ENCODE measurements at regions not wholly inside any gene's neighbourhood (a gene's known extent, or its start where the extent isn't known, plus 50 kb on each side); places are given as distances from the start of the nearest gene placed in this dataset.

GRCh38 chr18:55038162-55038561 is 78.9 kb upstream of the CCDC68 start:
- TF ChIP-seq, protein P1, sequence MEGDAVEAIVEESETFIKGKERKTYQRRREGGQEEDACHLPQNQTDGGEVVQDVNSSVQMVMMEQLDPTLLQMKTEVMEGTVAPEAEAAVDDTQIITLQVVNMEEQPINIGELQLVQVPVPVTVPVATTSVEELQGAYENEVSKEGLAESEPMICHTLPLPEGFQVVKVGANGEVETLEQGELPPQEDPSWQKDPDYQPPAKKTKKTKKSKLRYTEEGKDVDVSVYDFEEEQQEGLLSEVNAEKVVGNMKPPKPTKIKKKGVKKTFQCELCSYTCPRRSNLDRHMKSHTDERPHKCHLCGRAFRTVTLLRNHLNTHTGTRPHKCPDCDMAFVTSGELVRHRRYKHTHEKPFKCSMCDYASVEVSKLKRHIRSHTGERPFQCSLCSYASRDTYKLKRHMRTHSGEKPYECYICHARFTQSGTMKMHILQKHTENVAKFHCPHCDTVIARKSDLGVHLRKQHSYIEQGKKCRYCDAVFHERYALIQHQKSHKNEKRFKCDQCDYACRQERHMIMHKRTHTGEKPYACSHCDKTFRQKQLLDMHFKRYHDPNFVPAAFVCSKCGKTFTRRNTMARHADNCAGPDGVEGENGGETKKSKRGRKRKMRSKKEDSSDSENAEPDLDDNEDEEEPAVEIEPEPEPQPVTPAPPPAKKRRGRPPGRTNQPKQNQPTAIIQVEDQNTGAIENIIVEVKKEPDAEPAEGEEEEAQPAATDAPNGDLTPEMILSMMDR (IDR thresholded peaks at IDR 0.05) = no peak
- no peak for TF ChIP-seq POLR2A (IDR thresholded peaks at IDR 0.05)

Data from ovary (tissue), 3 donors.